ENCODE measurements at regions not wholly inside any gene's neighbourhood (a gene's known extent, or its start where the extent isn't known, plus 50 kb on each side); places are given as distances from the start of the nearest gene placed in this dataset.

DNA sequence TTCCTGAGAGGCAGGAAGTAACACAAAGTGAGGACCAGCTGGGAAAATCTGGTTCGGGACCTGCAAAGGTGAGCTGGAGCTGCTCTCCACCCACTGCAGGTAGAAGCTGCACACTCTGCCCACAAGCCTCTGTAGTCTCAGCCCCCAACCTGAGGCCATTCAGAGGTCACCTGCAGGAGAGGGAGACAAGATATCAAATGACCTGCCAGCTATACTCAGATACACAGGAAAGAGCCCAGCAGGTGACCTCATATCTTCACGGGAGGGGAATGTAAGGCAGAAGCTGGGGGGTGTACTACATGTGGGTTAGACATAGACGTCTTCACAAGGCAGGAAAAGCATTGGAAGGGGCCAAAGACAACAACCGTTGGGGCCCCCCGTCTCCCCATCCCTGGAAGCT is 86.1 kb downstream of the APIP start:
- TF ChIP-seq CTCF (IDR thresholded peaks at IDR 0.05) (no peak), POLR2A (IDR thresholded peaks at IDR 0.05) (no peak)
